ENCODE measurements at regions not wholly inside any gene's neighbourhood (a gene's known extent, or its start where the extent isn't known, plus 50 kb on each side); places are given as distances from the start of the nearest gene placed in this dataset.

GRCh38 chr4:30605616-30606190 is 114.5 kb upstream of the PCDH7 start:
- no peak for DNase-seq

DNA sequence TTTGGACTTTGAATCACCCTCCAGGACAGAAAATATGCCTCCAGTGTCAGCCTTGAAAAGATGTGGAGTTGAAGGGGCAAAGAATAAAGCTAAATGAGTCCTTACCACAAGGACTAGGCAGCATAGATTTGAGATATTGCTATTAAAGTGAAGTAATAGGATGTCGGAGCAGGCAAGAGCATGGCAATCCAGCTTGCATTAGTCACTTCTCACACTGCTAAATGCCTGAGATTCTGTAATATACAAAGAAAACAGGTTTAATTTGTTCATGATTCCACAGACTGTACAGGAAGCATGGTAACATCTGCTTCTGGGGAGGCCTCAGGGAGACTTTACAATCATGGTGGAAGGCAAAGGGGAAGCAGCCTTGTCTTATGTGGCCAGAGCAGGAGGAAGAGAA is 109.8 kb upstream of the PCDH7 start:
- DNase-seq = no peak

DNA sequence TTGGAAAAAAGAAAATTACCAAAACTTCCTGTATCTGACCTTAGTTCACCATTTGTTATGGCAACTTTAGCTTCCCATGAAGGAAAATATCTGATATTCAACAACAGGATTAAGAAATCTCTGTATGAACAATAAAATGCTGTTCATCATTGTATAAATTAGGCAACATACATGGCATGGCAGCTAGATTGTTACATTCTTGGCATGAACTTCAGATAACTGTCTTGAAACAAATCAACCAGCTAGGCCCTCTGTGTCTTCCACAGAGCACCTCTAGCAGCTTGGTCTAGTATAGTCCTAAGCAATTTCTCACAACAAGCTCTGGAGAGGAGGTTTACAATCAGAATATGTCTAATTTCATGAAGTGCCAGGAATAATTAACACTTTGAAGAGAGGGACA is 105.4 kb upstream of the PCDH7 start:
- no peak for DNase-seq

DNA sequence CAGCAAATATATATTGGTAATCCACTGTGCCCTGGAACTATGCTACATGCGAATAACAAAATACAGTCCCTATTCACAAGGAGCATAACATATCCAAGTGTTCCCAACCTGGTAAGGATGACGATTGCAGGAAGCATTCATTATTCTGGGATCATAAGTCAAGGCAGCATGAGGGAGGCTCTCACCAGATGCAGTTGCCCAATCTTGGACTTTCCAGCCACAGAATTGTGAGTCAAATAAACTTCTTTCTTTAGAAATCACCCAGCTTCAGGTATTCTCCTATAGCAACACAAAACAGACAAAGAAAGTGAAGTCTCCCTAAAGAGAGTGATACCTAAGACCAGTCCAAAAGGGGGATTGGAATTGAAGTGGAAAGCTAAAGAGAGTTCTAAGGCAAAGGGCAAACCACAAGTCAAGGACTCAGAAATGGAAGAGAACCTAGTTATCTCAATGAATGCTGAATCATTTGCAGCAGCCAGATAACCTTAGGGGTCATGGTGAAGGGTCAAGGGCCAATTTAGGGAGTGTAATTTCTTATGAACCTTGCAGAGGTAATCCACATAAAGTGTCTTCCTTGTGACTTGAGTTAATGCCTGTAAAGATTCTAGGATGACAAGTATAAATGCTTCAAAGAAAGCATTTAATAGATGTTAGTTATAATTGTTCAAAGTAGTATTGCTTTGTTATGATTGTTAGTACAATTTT is 103.1 kb upstream of the PCDH7 start:
- no peak for DNase-seq

- DNase-seq = no peak
Observed at GRCh38 chr4:30617836-30618235, 102.3 kb upstream of the PCDH7 start.

DNA sequence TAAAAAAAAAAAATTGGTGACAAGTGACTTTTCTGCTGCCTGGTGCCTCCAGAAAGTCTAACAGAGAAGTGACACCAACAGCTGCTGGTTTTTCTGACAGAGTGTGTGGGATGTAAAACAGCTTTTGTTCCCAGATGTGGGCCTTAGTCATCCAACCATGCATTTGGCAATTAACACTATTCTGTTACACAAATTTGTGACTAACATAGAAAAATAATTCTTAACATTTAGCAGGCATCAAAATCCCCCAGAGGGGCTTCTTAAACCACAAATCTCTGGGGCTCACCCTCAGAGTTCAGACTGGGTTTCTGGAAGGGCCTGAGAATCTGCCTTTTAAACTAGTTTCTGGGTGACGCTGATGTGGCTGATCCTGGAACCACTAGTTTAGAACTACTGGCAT is 100.5 kb upstream of the PCDH7 start:
- DNase-seq = no peak

GRCh38 chr4:30620711-30621110 is 99.5 kb upstream of the PCDH7 start:
- DNase-seq = no peak

DNA sequence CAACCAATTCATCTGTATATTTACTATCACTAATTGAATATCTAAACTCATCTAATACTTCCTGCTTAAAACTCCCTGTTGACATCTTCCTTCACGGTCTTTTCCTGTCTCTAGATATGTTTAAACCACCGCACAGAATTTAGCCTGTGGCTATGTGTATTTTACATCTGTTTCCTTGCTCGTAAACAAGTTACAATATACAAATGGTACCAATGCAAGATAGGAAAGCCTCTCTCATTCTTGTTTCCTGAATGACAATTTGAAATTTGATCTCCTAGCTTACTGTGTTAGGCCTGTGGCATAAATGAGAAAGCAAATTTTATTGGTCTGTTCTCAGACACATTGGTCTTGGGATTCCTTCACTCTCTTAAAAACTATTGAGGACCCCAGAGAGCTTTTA is 89.7 kb upstream of the PCDH7 start:
- no peak for DNase-seq

DNA sequence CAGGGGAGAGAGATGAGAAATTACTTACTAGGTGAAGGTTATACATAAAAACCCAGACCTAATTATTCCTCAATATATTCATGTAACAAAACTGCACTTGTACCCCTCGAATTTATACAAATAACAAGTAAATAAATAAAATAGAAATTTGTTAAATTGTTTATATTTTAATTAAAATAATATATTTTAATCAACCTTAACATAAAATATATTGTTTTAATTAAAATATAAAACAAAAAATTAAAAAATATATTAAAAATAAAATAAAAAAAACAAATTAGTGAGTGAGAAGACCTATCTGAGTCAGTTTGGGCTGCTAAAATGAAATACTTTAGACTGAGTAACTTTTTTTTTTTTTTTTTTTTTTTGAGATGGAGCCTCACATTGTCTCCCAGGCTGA is 87.4 kb upstream of the PCDH7 start:
- DNase-seq = no peak

DNA sequence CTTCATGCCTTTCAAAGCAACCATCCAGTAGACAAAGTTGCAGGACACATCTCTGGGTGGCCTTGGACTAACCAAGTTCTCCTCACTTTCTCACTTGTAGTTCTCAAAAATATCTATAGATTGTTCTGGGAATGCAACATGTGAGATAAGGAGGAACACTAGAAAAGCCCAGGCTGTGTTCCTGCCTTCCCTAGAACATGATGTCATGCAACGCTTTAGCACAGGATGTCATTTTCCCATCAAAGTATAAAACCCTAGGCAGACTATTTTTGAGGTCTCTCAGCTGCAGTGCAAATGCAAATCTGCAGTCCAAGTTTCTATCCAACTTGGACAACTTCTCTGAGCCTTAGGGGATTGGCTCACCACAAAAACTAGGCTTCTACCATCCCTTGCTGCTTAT is 78.8 kb upstream of the PCDH7 start:
- no peak for DNase-seq

GRCh38 chr4:30642567-30642966 is 77.6 kb upstream of the PCDH7 start:
- no peak for DNase-seq

- DNase-seq = no peak
Observed at GRCh38 chr4:30653291-30653690, 66.9 kb upstream of the PCDH7 start.

DNA sequence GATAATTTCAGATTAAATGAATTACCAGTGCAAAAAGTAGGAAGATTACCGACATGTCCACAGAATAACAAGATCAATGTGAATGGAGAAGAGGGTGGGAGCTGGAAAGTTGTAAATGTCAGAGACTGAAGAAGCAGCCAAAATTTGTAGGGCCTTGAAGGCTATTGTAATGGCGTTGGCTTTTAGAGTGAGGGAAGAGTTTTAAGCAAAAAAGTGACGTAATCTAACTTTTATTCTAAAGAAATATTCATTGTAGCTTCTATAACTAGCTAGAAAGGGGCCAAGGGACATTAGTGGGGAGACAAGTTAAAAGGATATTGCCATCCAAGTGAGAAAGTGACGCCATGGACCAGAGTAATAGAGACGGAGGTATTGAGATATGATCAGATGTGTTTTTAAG is 63.3 kb upstream of the PCDH7 start:
- no peak for DNase-seq

DNA sequence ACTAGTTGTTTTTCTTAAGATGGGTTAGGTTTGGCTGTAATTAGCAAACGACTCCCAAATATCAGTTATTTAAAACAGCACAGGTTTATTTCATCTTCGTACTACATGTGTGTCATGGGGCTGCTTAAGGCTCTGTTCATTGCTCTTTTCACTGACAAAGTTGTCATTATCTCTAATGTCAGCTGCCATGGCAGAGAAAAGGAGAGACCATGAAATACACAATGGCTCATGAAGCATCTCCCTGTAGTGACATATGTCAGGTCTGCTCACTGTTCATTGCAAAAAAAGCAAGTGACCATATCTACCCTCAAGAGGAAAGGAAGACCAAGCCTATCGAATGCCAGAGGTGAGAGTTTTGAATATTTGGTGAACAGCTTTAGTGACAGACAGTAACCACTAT is 52.2 kb upstream of the PCDH7 start:
- DNase-seq = no peak

DNA sequence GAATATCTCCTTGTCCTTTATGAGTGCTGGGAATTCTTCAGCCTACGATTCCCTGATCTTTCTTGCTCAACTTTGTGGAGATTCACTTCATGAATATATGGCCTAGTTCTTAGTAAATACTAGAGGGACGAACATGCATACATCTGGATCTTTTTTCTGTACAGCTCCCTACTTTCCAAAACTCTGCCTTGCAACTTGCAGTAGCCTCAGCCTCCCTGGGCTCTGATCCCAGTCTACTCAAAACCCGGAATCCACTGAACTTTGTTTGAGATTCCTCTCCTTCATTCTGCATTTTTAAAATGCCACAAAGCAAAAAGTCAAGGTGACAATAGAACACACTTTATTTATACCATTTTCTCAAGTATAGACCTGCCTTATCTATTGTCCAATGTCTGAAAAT is 50.0 kb upstream of the PCDH7 start:
- no peak for DNase-seq

Measured in NCI-H2081 (cell line).